H1 (cell line): ENCODE measurements at regions not wholly inside any gene's neighbourhood (a gene's known extent, or its start where the extent isn't known, plus 50 kb on each side); places are given as distances from the start of the nearest gene placed in this dataset.

ENCODE experiments used
- CTCF ChIA-PET: fragments of 300-600 bp; sonication (Branson Sonifier 250); formaldehyde crosslinking; loops from one replicate; lab custom pipeline; 2021; ENCODE audit not compliant: partially characterized antibody; lab: Charles Lee
- POLR2A ChIA-PET: fragments of 300-600 bp; sonication (Branson Sonifier 250); formaldehyde crosslinking; loops from one replicate; lab custom pipeline; 2021; ENCODE audit warnings: inconsistent platforms; ENCODE audit not compliant: partially characterized antibody; lab: Charles Lee
- DNase-seq, 2 experiments: peaks; one replicate each; pipeline versions ENCODE4 v3.0.0 to v3.0.0-alpha.2; 2010 to 2022; ENCODE audit warnings: low spot score in 2 of 2, low read depth in 1 of 2, mixed read lengths in 1 of 2
- FAIRE-seq: peaks from 2 replicates; lab custom pipeline; 2011; peaks lifted over from hg19 to GRCh38; lab: Jason Lieb, UNC
- H2AFZ ChIP-seq: 2 replicates; pipeline ENCODE4 v1.8.1; 2012; ENCODE audit warnings: low read length, inconsistent platforms
- H2AK5ac ChIP-seq: 2 replicates; pipeline ENCODE4 v1.6.1; 2013; ENCODE audit warnings: low read depth, low read length
- H2BK120ac ChIP-seq: replicated peaks from 2 replicates; pipeline ENCODE3; 2013; ENCODE audit warnings: low read depth, low read length, inconsistent platforms
- H2BK12ac ChIP-seq: 2 replicates; pipeline ENCODE4 v1.6.1; 2013; ENCODE audit warnings: low read depth, low read length
- H2BK15ac ChIP-seq: 2 replicates; pipeline ENCODE4 v1.6.1; 2013; ENCODE audit warnings: low read length
- H2BK20ac ChIP-seq: 2 replicates; pipeline ENCODE4 v1.6.1; 2013; ENCODE audit warnings: low read length
- H2BK5ac ChIP-seq: 2 replicates; pipeline ENCODE4 v1.6.1; 2013; ENCODE audit warnings: low read depth, low read length
- H3K14ac ChIP-seq: 2 replicates; pipeline ENCODE4 v1.6.1; 2013; ENCODE audit warnings: inconsistent platforms; ENCODE audit not compliant: insufficient read length
- H3K18ac ChIP-seq: 2 replicates; pipeline ENCODE4 v1.6.1; 2013; ENCODE audit warnings: low read length; ENCODE audit errors: extremely low read depth
- H3K23ac ChIP-seq: 2 replicates; pipeline ENCODE4 v1.6.1; 2013; ENCODE audit warnings: inconsistent platforms; ENCODE audit not compliant: insufficient read length
- H3K23me2 ChIP-seq: 2 replicates; pipeline ENCODE4 v1.6.1; 2013; ENCODE audit warnings: low read depth, low read length
- H3K27ac ChIP-seq: 2 replicates; pipeline ENCODE4 v1.6.1; 2011; ENCODE audit warnings: low read depth, low read length, inconsistent platforms
- H3K27me3 ChIP-seq, 4 experiments: replicated peaks in 1 of 4; 1 replicate in 1 of 4; 2 replicates in 3 of 4; pipeline versions ENCODE4 v1.6.1 to v1.8.1; 2011 to 2013; ENCODE audit warnings: low read length in 3 of 4, mild to moderate bottlenecking in 3 of 4, inconsistent platforms in 2 of 4, mixed read lengths in 2 of 4, moderate library complexity in 1 of 4; ENCODE audit not compliant: control insufficient read depth in 3 of 4, insufficient read depth in 3 of 4; ENCODE audit errors: extremely low read depth in 1 of 4
- H3K36me3 ChIP-seq, 4 experiments: 2 replicates each; pipeline versions ENCODE4 v1.6.1 to v1.8.1; 2011 to 2013; ENCODE audit warnings: mild to moderate bottlenecking in 4 of 4, low read length in 3 of 4, moderate library complexity in 2 of 4, control low read depth in 1 of 4, inconsistent platforms in 1 of 4; ENCODE audit not compliant: insufficient read depth in 4 of 4, control insufficient read depth in 2 of 4
- H3K4ac ChIP-seq: replicated peaks from 2 replicates; pipeline ENCODE3; 2013; ENCODE audit warnings: low read length, low read depth, mixed read lengths, inconsistent platforms; ENCODE audit not compliant: insufficient read length
- H3K4me1 ChIP-seq, 4 experiments: replicated peaks in 1 of 4; 1 replicate in 1 of 4; 2 replicates in 3 of 4; pipeline versions ENCODE4 v1.6.1 to v1.8.1; 2011 to 2013; ENCODE audit warnings: low read length in 3 of 4, inconsistent platforms in 2 of 4, mixed read lengths in 1 of 4; ENCODE audit not compliant: insufficient read depth in 4 of 4, control insufficient read depth in 3 of 4
- H3K4me2 ChIP-seq, 2 experiments: 2 replicates each; pipeline versions ENCODE4 v1.6.1 to v1.8.1; 2011 to 2013; ENCODE audit warnings: low read depth in 2 of 2, low read length in 2 of 2, control low read depth in 1 of 2, inconsistent platforms in 1 of 2, mild to moderate bottlenecking in 1 of 2; ENCODE audit not compliant: insufficient read depth in 1 of 2
- H3K4me3 ChIP-seq, 4 experiments: fragments of 200-600, 300-600 bp in 1 of 4; sonication (generic), shearing (Covaris generic), sonication (Bioruptor Twin) in 1 of 4; 2 replicates each; pipeline versions ENCODE4 v1.5.1 to v1.8.1; 2011 to 2016; ENCODE audit warnings: low read length in 4 of 4, low read depth in 3 of 4, control low read depth in 2 of 4, inconsistent platforms in 2 of 4, mild to moderate bottlenecking in 2 of 4, mixed read lengths in 1 of 4, moderate library complexity in 1 of 4; ENCODE audit not compliant: insufficient read depth in 2 of 4; ENCODE audit errors: extremely low read depth in 1 of 4
- H3K56ac ChIP-seq: replicated peaks from 2 replicates; pipeline ENCODE3; 2013; ENCODE audit warnings: low read depth, mild to moderate bottlenecking, mixed read lengths, low read length, inconsistent platforms; ENCODE audit not compliant: insufficient read length
- H3K79me1 ChIP-seq: 2 replicates; pipeline ENCODE4 v1.6.1; 2013; ENCODE audit warnings: low read depth, low read length, control low read depth
- H3K79me2 ChIP-seq, 2 experiments: 2 replicates each; pipeline versions ENCODE4 v1.6.1 to v1.8.1; 2012 to 2013; ENCODE audit warnings: low read length in 2 of 2, mild to moderate bottlenecking in 2 of 2, inconsistent platforms in 1 of 2; ENCODE audit not compliant: insufficient read depth in 2 of 2, control insufficient read depth in 1 of 2
- H3K9ac ChIP-seq, 4 experiments: replicated peaks in 1 of 4; 1 replicate in 1 of 4; 2 replicates in 3 of 4; pipeline versions ENCODE4 v1.6.1 to v1.8.1; 2011 to 2013; ENCODE audit warnings: low read depth in 3 of 4, low read length in 3 of 4, control low read depth in 2 of 4, mild to moderate bottlenecking in 2 of 4, moderate library complexity in 2 of 4, inconsistent platforms in 1 of 4; ENCODE audit errors: extremely low read depth in 1 of 4
- H3K9me3 ChIP-seq, 2 experiments: 2 replicates each; pipeline versions ENCODE4 v1.6.1 to v1.8.1; 2012 to 2013; ENCODE audit warnings: mild to moderate bottlenecking in 2 of 2, moderate library complexity in 2 of 2, control low read depth in 1 of 2, inconsistent platforms in 1 of 2, low read depth in 1 of 2, low read length in 1 of 2, mixed read lengths in 1 of 2; ENCODE audit not compliant: insufficient read depth in 2 of 2
- H4K20me1 ChIP-seq, 2 experiments: replicated peaks in 1 of 2; 2 replicates each; pipeline versions ENCODE3 to v1.8.1; 2011 to 2013; ENCODE audit warnings: inconsistent platforms in 2 of 2, low read length in 2 of 2, mild to moderate bottlenecking in 1 of 2; ENCODE audit not compliant: insufficient read depth in 2 of 2, control insufficient read depth in 1 of 2
- H4K5ac ChIP-seq: 2 replicates; pipeline ENCODE4 v1.6.1; 2013; ENCODE audit warnings: low read length, low read depth, mixed read lengths, inconsistent platforms; ENCODE audit not compliant: insufficient read length
- H4K8ac ChIP-seq: 2 replicates; pipeline ENCODE4 v1.8.0; 2013; ENCODE audit warnings: mild to moderate bottlenecking, moderate library complexity, low read length, inconsistent platforms; ENCODE audit not compliant: insufficient read depth; ENCODE audit errors: extremely low read depth
- H4K91ac ChIP-seq: replicated peaks from 2 replicates; pipeline ENCODE3; 2013; ENCODE audit warnings: low read length, mixed read lengths, inconsistent platforms; ENCODE audit not compliant: insufficient read length
- ASH2L ChIP-seq: fragments of 200-600, 300-600 bp; sonication (generic); IDR thresholded peaks from one replicate; pipeline ENCODE4 v1.7.1; 2017; ENCODE audit warnings: low read length
- CBX5 ChIP-seq: fragments of 300-800, 300-1000 bp; sonication (generic); IDR thresholded peaks from 2 replicates; pipeline ENCODE4 v1.7.1; 2016; ENCODE audit warnings: antibody characterized with exemption, low read length, low read depth
- CHD1 ChIP-seq: IDR thresholded peaks from 2 replicates; pipeline ENCODE4 v1.6.1; 2012; ENCODE audit warnings: low read depth, low read length, improper control_type of control experiment
- CTBP2 ChIP-seq: IDR thresholded peaks from 2 replicates; pipeline ENCODE4 v1.7.0; 2011; ENCODE audit warnings: borderline replicate concordance, mild to moderate bottlenecking, moderate library complexity, mixed read lengths, low read length; ENCODE audit not compliant: insufficient read depth, insufficient read length
- GTF2F1 ChIP-seq: IDR thresholded peaks from 2 replicates; pipeline ENCODE4 v1.6.1; 2012; ENCODE audit warnings: low read depth, low read length, improper control_type of control experiment, borderline replicate concordance
- JUN ChIP-seq: IDR thresholded peaks from 2 replicates; pipeline ENCODE4 v1.6.1; 2011; ENCODE audit warnings: low read depth, mild to moderate bottlenecking, improper control_type of control experiment, low read length
- KDM1A ChIP-seq: fragments of 200-600, 300-600 bp; sonication (generic); IDR thresholded peaks from 2 replicates; pipeline ENCODE4 v1.7.1; 2016; ENCODE audit warnings: mild to moderate bottlenecking, low read length, borderline replicate concordance
- KDM5A ChIP-seq: fragments of 200-600 bp; IDR thresholded peaks from 2 replicates; pipeline ENCODE4 v1.7.1; 2012; ENCODE audit warnings: mild to moderate bottlenecking, low read length, inconsistent platforms, mixed read lengths
- RFX5 ChIP-seq: IDR thresholded peaks from 2 replicates; pipeline ENCODE4 v1.6.1; 2011; ENCODE audit warnings: low read depth, low read length, improper control_type of control experiment, borderline replicate concordance
- RXRA ChIP-seq: IDR thresholded peaks from 2 replicates; pipeline ENCODE4 v1.6.1; 2011; ENCODE audit warnings: low read depth, mild to moderate bottlenecking, low read length, moderate library complexity; ENCODE audit not compliant: insufficient read depth
- ZNF274 ChIP-seq: IDR thresholded peaks from 2 replicates; pipeline ENCODE4 v1.7.0; 2012; ENCODE audit warnings: low read length, borderline replicate concordance; ENCODE audit errors: extremely low read depth
- WGBS, 2 experiments: shearing (Covaris generic) in 1 of 2; methylation state at CpG; one replicate each; pipeline versions ENCODE4 v1.1.6 to v1.1.7; 2013 to 2015; ENCODE audit warnings: low lambda C conversion rate in 2 of 2, mixed read lengths in 2 of 2, inconsistent platforms in 1 of 2, low coverage in 1 of 2, missing lambda C conversion rate in 1 of 2; ENCODE audit not compliant: insufficient replicate concordance in 2 of 2, insufficient coverage in 1 of 2, insufficient read length in 1 of 2; ENCODE audit errors: extremely low coverage in 1 of 2, missing lambda C conversion rate in 1 of 2; 5-methylcytosine and 5-hydroxymethylcytosine counted together

GRCh38 chr2:234320066-234320465 lies 176.8 kb downstream of the ARL4C start:
- POLR2A ChIA-PET, result no interaction called here
- Histone ChIP-seq H2BK12ac (no peak overlapping the region), H2BK5ac (no peak overlapping the region), H4K91ac (no peak overlapping the region), H3K14ac (no peak overlapping the region), H3K23ac (no peak overlapping the region), H3K56ac (no peak overlapping the region), H4K8ac (no peak overlapping the region), H2BK20ac (no peak overlapping the region), H3K4me3 (no peak overlapping the region), H3K4me2 (no peak overlapping the region), H3K23me2 (no peaks in the 10 kb centered on the region), H3K79me1 (no peaks in the 10 kb centered on the region), H2AFZ (no peak overlapping the region), H3K9me3 (no peaks in the 10 kb centered on the region), H2BK120ac (no peak overlapping the region), H3K27me3 (0 out of 7 replicates have a peak, but pooled peaks cover 0 to 2% (median 0%) of the 10 kb centered on the region in 4 experiments), H3K18ac (no peak overlapping the region), H3K9ac (no peak overlapping the region), H4K5ac (no peak overlapping the region), H3K36me3 (no peaks in the 10 kb centered on the region), H4K20me1 (no peaks in the 10 kb centered on the region), H2AK5ac (no peak overlapping the region), H3K4ac (no peak overlapping the region), H2BK15ac (no peak overlapping the region), H3K27ac (no peak overlapping the region), H3K4me1 (no peaks in the 10 kb centered on the region), H3K79me2 (no peaks in the 10 kb centered on the region)
- FAIRE-seq, result no peak
- WGBS, 2 experiments, result 87% methylated on average over 3 of the region's 3 CpGs; no CpG with 5 or more reads in 1 of the 2 experiments
- DNase-seq, result no peak
- CTCF ChIA-PET, result no interaction called here
- TF ChIP-seq CBX5 (no peak), JUN (no peak), CTBP2 (no peak), KDM5A (no peak), ZNF274 (no peak), RXRA (no peak), ASH2L (no peak), KDM1A (no peak), CHD1 (no peak), GTF2F1 (no peak), RFX5 (no peak)
